GM12891 (cell line): ENCODE measurements at regions not wholly inside any gene's neighbourhood (a gene's known extent, or its start where the extent isn't known, plus 50 kb on each side); places are given as distances from the start of the nearest gene placed in this dataset.

Source experiments
- POLR2A ChIP-seq: IDR thresholded peaks from 2 replicates; pipeline ENCODE4 v1.6.1; 2011; ENCODE audit warnings: low read depth, low read length, control low read depth
- POLR2AphosphoS5 ChIP-seq: IDR thresholded peaks from 2 replicates; pipeline ENCODE4 v1.6.1; 2011; ENCODE audit warnings: low read depth, low read length, control low read depth
- SPI1 ChIP-seq: IDR thresholded peaks from 2 replicates; pipeline ENCODE4 v1.6.1; 2011; ENCODE audit warnings: low read depth, low read length, control low read depth
- TAF1 ChIP-seq: IDR thresholded peaks from 2 replicates; pipeline ENCODE4 v1.6.1; 2011; ENCODE audit warnings: low read depth, low read length, control low read depth

- TF ChIP-seq TAF1 = no peak
- TF ChIP-seq POLR2AphosphoS5 = no peak
- no peak for TF ChIP-seq POLR2A
- TF ChIP-seq SPI1 = no peak
Observed at GRCh38 chr13:30121244-30121643, 186.1 kb downstream of the KATNAL1 start.
